Mammary epithelial cell (primary cell): ENCODE measurements at regions not wholly inside any gene's neighbourhood (a gene's known extent, or its start where the extent isn't known, plus 50 kb on each side); places are given as distances from the start of the nearest gene placed in this dataset.

Source experiments
- EZH2 ChIP-seq: IDR thresholded peaks from 2 replicates; pipeline ENCODE4 v1.6.1; 2012; ENCODE audit warnings: low read length, inconsistent platforms, borderline replicate concordance
- TF ChIP-seq, protein P1 (sequence below), 2 donors: IDR thresholded peaks in 1 of 2; conservative IDR thresholded peaks in 1 of 2; 2 replicates each; pipeline ENCODE4 v1.5.1; 2011 to 2012; ENCODE audit warnings: inconsistent platforms in 2 of 2, low read length in 2 of 2, mild to moderate bottlenecking in 2 of 2, control low read depth in 1 of 2, low read depth in 1 of 2; ENCODE audit not compliant: insufficient read depth in 1 of 2; ENCODE audit errors: extremely low read depth in 1 of 2

DNA sequence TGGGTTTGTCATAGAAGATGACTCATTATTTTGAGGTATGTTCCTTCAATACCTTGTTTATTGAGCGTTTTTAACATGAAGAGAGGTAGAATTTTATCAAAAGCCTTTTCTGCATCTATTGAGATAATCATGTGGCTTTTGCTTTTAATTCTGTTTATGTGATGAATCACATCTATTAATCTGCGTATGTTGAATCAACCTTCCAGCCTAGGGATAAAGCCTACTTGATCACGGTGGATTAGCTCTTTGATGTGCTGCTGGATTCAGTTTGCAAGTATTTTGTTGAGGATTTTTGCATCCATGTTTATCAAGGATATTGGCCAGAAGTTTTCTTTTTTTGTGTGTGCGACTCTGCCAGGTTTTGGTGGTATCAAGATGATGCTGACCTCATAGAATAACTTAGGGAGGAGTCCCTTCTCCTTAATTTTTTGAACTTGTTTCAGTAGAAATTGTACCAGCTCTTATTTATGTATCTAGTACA lies 602.6 kb downstream of the SNAPC1 start:
- TF ChIP-seq, protein P1, sequence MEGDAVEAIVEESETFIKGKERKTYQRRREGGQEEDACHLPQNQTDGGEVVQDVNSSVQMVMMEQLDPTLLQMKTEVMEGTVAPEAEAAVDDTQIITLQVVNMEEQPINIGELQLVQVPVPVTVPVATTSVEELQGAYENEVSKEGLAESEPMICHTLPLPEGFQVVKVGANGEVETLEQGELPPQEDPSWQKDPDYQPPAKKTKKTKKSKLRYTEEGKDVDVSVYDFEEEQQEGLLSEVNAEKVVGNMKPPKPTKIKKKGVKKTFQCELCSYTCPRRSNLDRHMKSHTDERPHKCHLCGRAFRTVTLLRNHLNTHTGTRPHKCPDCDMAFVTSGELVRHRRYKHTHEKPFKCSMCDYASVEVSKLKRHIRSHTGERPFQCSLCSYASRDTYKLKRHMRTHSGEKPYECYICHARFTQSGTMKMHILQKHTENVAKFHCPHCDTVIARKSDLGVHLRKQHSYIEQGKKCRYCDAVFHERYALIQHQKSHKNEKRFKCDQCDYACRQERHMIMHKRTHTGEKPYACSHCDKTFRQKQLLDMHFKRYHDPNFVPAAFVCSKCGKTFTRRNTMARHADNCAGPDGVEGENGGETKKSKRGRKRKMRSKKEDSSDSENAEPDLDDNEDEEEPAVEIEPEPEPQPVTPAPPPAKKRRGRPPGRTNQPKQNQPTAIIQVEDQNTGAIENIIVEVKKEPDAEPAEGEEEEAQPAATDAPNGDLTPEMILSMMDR (conservative IDR thresholded peaks at IDR 0.05 in 1 of 2, IDR thresholded peaks at IDR 0.05 in 1 of 2; ENCODE audit: extremely low read depth in 1 of 2, insufficient read depth in 1 of 2, low read depth in 1 of 2, low read length in 2 of 2), result no peak
- TF ChIP-seq EZH2, result no peak
